ENCODE measurements at regions not wholly inside any gene's neighbourhood (a gene's known extent, or its start where the extent isn't known, plus 50 kb on each side); places are given as distances from the start of the nearest gene placed in this dataset.

DNA sequence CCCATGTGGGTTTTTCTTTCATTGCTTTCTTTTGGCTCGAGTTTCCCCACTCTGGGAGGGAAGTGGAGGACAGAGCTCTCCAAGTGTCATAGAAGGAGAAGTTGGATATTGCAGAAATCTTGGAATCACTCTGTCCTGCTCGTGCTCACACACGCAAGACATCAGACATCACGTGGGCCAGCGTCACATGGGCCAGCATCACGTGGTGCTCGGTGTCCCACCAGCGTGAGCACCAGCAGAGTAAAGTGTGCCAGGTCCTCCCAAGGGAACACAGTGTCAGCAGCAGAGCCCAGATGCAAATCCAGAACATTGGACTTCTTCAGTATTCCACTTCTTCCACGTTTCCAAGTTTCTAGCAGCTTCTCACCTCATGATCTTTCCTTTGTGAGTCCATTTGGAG lies 327.0 kb downstream of the FOXL1 start:
- TF ChIP-seq, protein P1, sequence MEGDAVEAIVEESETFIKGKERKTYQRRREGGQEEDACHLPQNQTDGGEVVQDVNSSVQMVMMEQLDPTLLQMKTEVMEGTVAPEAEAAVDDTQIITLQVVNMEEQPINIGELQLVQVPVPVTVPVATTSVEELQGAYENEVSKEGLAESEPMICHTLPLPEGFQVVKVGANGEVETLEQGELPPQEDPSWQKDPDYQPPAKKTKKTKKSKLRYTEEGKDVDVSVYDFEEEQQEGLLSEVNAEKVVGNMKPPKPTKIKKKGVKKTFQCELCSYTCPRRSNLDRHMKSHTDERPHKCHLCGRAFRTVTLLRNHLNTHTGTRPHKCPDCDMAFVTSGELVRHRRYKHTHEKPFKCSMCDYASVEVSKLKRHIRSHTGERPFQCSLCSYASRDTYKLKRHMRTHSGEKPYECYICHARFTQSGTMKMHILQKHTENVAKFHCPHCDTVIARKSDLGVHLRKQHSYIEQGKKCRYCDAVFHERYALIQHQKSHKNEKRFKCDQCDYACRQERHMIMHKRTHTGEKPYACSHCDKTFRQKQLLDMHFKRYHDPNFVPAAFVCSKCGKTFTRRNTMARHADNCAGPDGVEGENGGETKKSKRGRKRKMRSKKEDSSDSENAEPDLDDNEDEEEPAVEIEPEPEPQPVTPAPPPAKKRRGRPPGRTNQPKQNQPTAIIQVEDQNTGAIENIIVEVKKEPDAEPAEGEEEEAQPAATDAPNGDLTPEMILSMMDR (IDR thresholded peaks at IDR 0.05): no peak
- TF ChIP-seq ZFX (IDR thresholded peaks at IDR 0.05; ENCODE audit: borderline replicate concordance): no peak

All from 22Rv1 (cell line).